CD14-positive monocyte (primary cell): ENCODE measurements at regions not wholly inside any gene's neighbourhood (a gene's known extent, or its start where the extent isn't known, plus 50 kb on each side); places are given as distances from the start of the nearest gene placed in this dataset.

ENCODE experiments used
- DNase-seq, 3 donors: peaks; one replicate each; pipeline ENCODE4 v3.0.0-alpha.2; 2011 to 2022
- H2AFZ ChIP-seq: 2 replicates; pipeline ENCODE4 v1.6.0; 2012; ENCODE audit warnings: mild to moderate bottlenecking, low read depth, low read length, inconsistent platforms; ENCODE audit not compliant: insufficient read depth, poor library complexity, severe bottlenecking
- H3K27ac ChIP-seq, 2 donors: 1 replicate in 1 of 2; 2 replicates in 1 of 2; pipeline ENCODE4 v1.5.1; 2012 to 2013; ENCODE audit warnings: low read length in 2 of 2, control low read depth in 1 of 2, inconsistent platforms in 1 of 2, low read depth in 1 of 2, mild to moderate bottlenecking in 1 of 2
- H3K27me3 ChIP-seq, 2 donors: one replicate each; pipeline versions ENCODE4 v1.6.0 to v1.6.1; 2011 to 2013; ENCODE audit warnings: low read length in 2 of 2; ENCODE audit not compliant: control insufficient read depth in 2 of 2, insufficient read depth in 2 of 2
- H3K36me3 ChIP-seq, 2 donors: replicated peaks in 1 of 2; 1 replicate in 1 of 2; 2 replicates in 1 of 2; pipeline versions ENCODE4 v1.5.1 to v1.6.1; 2012 to 2013; ENCODE audit warnings: low read length in 2 of 2, control low read depth in 1 of 2, inconsistent platforms in 1 of 2, mild to moderate bottlenecking in 1 of 2; ENCODE audit not compliant: insufficient read depth in 2 of 2, control insufficient read depth in 1 of 2
- H3K4me1 ChIP-seq, 2 donors: 1 replicate in 1 of 2; 2 replicates in 1 of 2; pipeline versions ENCODE4 v1.5.1 to v1.6.1; 2012 to 2013; ENCODE audit warnings: low read length in 2 of 2, control low read depth in 1 of 2, inconsistent platforms in 1 of 2, mild to moderate bottlenecking in 1 of 2, moderate library complexity in 1 of 2; ENCODE audit not compliant: insufficient read depth in 2 of 2, control insufficient read depth in 1 of 2
- H3K4me2 ChIP-seq: replicated peaks from 2 replicates; pipeline ENCODE3; 2012; ENCODE audit warnings: low read length, moderate library complexity, mild to moderate bottlenecking; ENCODE audit not compliant: poor library complexity, severe bottlenecking; ENCODE audit errors: extremely low read depth
- H3K4me3 ChIP-seq, 3 experiments: fragments of 200-600 bp in 1 of 3; sonication (generic) in 1 of 3; replicated peaks in 1 of 3; 1 replicate in 2 of 3; 2 replicates in 1 of 3; pipeline ENCODE4 v1.5.1; 2011 to 2013; ENCODE audit warnings: low read length in 3 of 3, mild to moderate bottlenecking in 3 of 3, control low read depth in 2 of 3, low read depth in 2 of 3, inconsistent platforms in 1 of 3, moderate library complexity in 1 of 3
- H3K79me2 ChIP-seq: 2 replicates; pipeline ENCODE4 v1.6.0; 2012; ENCODE audit warnings: mild to moderate bottlenecking, control low read depth, inconsistent platforms, low read length, moderate library complexity; ENCODE audit not compliant: insufficient read depth
- H3K9ac ChIP-seq: 2 replicates; pipeline ENCODE4 v1.6.0; 2017; ENCODE audit warnings: low read length, mild to moderate bottlenecking; ENCODE audit not compliant: insufficient read depth, poor library complexity, severe bottlenecking
- H3K9me3 ChIP-seq, 2 donors: replicated peaks in 1 of 2; 1 replicate in 1 of 2; 2 replicates in 1 of 2; pipeline versions ENCODE4 v1.5.1 to v1.6.1; 2012 to 2013; ENCODE audit warnings: low read length in 2 of 2, control low read depth in 1 of 2; ENCODE audit not compliant: control insufficient read depth in 1 of 2, insufficient read depth in 1 of 2
- H4K20me1 ChIP-seq: 2 replicates; pipeline ENCODE4 v1.6.0; 2012; ENCODE audit warnings: mild to moderate bottlenecking, low read length, control low read depth, moderate library complexity; ENCODE audit not compliant: insufficient read depth
- H3K27ac Mint-ChIP-seq, 7 donors: one replicate each; pipeline ENCODE4 v1.8.0; 2020; ENCODE audit warnings: mild to moderate bottlenecking in 7 of 7, mixed read lengths in 7 of 7, moderate library complexity in 6 of 7, inconsistent platforms in 2 of 7
- H3K27me3 Mint-ChIP-seq, 3 donors: one replicate each; pipeline ENCODE4 v1.8.0; 2021 to 2022; ENCODE audit warnings: low read depth in 3 of 3, mild to moderate bottlenecking in 3 of 3, mixed read lengths in 3 of 3, moderate library complexity in 3 of 3, inconsistent platforms in 1 of 3
- H3K36me3 Mint-ChIP-seq, 2 donors: one replicate each; pipeline ENCODE4 v1.8.0; 2020; ENCODE audit warnings: mixed read lengths in 2 of 2, inconsistent platforms in 1 of 2, mild to moderate bottlenecking in 1 of 2
- H3K4me1 Mint-ChIP-seq: one replicate; pipeline ENCODE4 v1.8.0; 2020; ENCODE audit warnings: mild to moderate bottlenecking, mixed read lengths
- H3K4me3 Mint-ChIP-seq, 2 donors: one replicate each; pipeline ENCODE4 v1.8.0; 2020; ENCODE audit warnings: mild to moderate bottlenecking in 2 of 2, mixed read lengths in 2 of 2, moderate library complexity in 1 of 2
- H3K9me3 Mint-ChIP-seq, 7 donors: one replicate each; pipeline ENCODE4 v1.8.0; 2020 to 2022; ENCODE audit warnings: mixed read lengths in 7 of 7, mild to moderate bottlenecking in 6 of 7, moderate library complexity in 6 of 7, inconsistent platforms in 2 of 7
- CTCF ChIP-seq: fragments of 200-600 bp; IDR thresholded peaks from one replicate; pipeline ENCODE4 v1.8.0; 2022; ENCODE audit warnings: antibody characterized with exemption, mild to moderate bottlenecking
- WGBS: methylation state at CpG from one replicate; pipeline ENCODE4 v1.1.5; 2013; ENCODE audit warnings: missing lambda C conversion rate; ENCODE audit not compliant: insufficient coverage; 5-methylcytosine and 5-hydroxymethylcytosine counted together
- intact Hi-C, 2 donors: fragments of 100-400 bp; cut with micrococcal nuclease; formaldehyde crosslinking; loops; one replicate each; pipeline versions ENCODE4 v1.15.0 to v1.15.1; 2023

GRCh38 chr20:57794036-57794435, 84.2 kb upstream of the PMEPA1 start:
- Mint-ChIP-seq H3K4me3 (no peak overlapping the region), H3K27ac (no peak overlapping the region)
- no peak for TF ChIP-seq CTCF

GRCh38 chr20:57793421-57793820, 83.6 kb upstream of the PMEPA1 start:
- Mint-ChIP-seq H3K27me3 (peaks cover 0 to 2% (median 1%) of the 10 kb centered on the region in 3 donors), H3K4me3 (no peak overlapping the region), H3K9me3 (peaks cover 0 to 4% (median 0%) of the 10 kb centered on the region in 7 donors), H3K36me3 (no peaks in the 10 kb centered on the region), H3K27ac (no peak overlapping the region), H3K4me1 (peaks cover 1% of the 10 kb centered on the region)
- Histone ChIP-seq H3K36me3 (no peaks in the 10 kb centered on the region), H3K9ac (no peak overlapping the region), H3K4me1 (no peaks in the 10 kb centered on the region), H2AFZ (no peak overlapping the region), H3K79me2 (no peaks in the 10 kb centered on the region), H3K27ac (no peak overlapping the region), H3K9me3 (no peaks in the 10 kb centered on the region), H3K27me3 (no peaks in the 10 kb centered on the region), H3K4me2 (no peak overlapping the region), H4K20me1 (no peaks in the 10 kb centered on the region), H3K4me3 (no peak overlapping the region)
- no peak for TF ChIP-seq CTCF
- intact Hi-C loops = no loop called here
- DNase-seq = no peak
- 96% methylated on average over 6 of the region's 9 CpGs for WGBS

More at GRCh38 chr20:57794036-57794435, 84.2 kb upstream of the PMEPA1 start:
- Histone ChIP-seq H3K4me1 (no peaks in the 10 kb centered on the region), H3K4me3 (no peak overlapping the region), H2AFZ (no peak overlapping the region), H3K9me3 (no peaks in the 10 kb centered on the region), H3K9ac (no peak overlapping the region), H3K79me2 (no peaks in the 10 kb centered on the region), H3K36me3 (no peaks in the 10 kb centered on the region), H3K27me3 (no peaks in the 10 kb centered on the region), H3K27ac (no peak overlapping the region), H4K20me1 (no peaks in the 10 kb centered on the region), H3K4me2 (no peak overlapping the region)
- Mint-ChIP-seq H3K4me1 (no peaks in the 10 kb centered on the region), H3K36me3 (no peaks in the 10 kb centered on the region), H3K27me3 (peaks cover 0 to 2% (median 2%) of the 10 kb centered on the region in 3 donors), H3K9me3 (peaks cover 0 to 4% (median 0%) of the 10 kb centered on the region in 7 donors)
- DNase-seq = no peak
- intact Hi-C loops = no loop called here
- 96% methylated on average over 3 of the region's 7 CpGs for WGBS
